ENCODE measurements at regions not wholly inside any gene's neighbourhood (a gene's known extent, or its start where the extent isn't known, plus 50 kb on each side); places are given as distances from the start of the nearest gene placed in this dataset.

GRCh38 chr22:49575703-49576081 is 252.0 kb downstream of the BRD1 start:
- Mint-ChIP-seq H3K9me3 (peaks cover 77% of the 10 kb centered on the region), H3K36me3 (ENCODE audit: low read depth) (peaks cover 18% of the 10 kb centered on the region), H3K27me3 (ENCODE audit: insufficient read depth) (peaks cover 2% of the 10 kb centered on the region; the same call in 1 of the 2 replicates), H3K27ac (no peak overlapping the region), H3K4me3 (no peak overlapping the region), H3K4me1 (ENCODE audit: low read depth) (no peaks in the 10 kb centered on the region)
- no peak for DNase-seq
- no peak for TF ChIP-seq CTCF (IDR thresholded peaks at IDR 0.05)

GRCh38 chr22:49574881-49575702 is 252.6 kb downstream of the BRD1 start:
- no peak overlapping the region for H3K4me3 Mint-ChIP-seq
- no peaks in the 10 kb centered on the region for H3K4me1 Mint-ChIP-seq (ENCODE audit: low read depth)
- no peak for TF ChIP-seq CTCF (IDR thresholded peaks at IDR 0.05)
- H3K36me3 Mint-ChIP-seq (ENCODE audit: low read depth), result peaks cover 18% of the 10 kb centered on the region
- no peak for DNase-seq
- peaks cover 83% of the 10 kb centered on the region for H3K9me3 Mint-ChIP-seq
- H3K27me3 Mint-ChIP-seq (ENCODE audit: insufficient read depth), result peaks cover 2% of the 10 kb centered on the region; the same call in 1 of the 2 replicates
- H3K27ac Mint-ChIP-seq, result no peak overlapping the region

- TF ChIP-seq CTCF (IDR thresholded peaks at IDR 0.05), result no peak
- Mint-ChIP-seq H3K9me3 (peaks cover 81% of the 10 kb centered on the region), H3K27me3 (ENCODE audit: insufficient read depth) (peaks cover 2% of the 10 kb centered on the region; the same call in 1 of the 2 replicates), H3K4me1 (ENCODE audit: low read depth) (no peaks in the 10 kb centered on the region), H3K36me3 (ENCODE audit: low read depth) (peaks cover 18% of the 10 kb centered on the region), H3K27ac (no peak overlapping the region), H3K4me3 (no peak overlapping the region)
- no peak for DNase-seq
These were observed 253.3 kb downstream of the BRD1 start for GRCh38 chr22:49574205-49574880.

- TF ChIP-seq CTCF (IDR thresholded peaks at IDR 0.05), result no peak
- Mint-ChIP-seq H3K4me3 (no peak overlapping the region), H3K36me3 (ENCODE audit: low read depth) (peaks cover 18% of the 10 kb centered on the region), H3K4me1 (ENCODE audit: low read depth) (no peaks in the 10 kb centered on the region), H3K27ac (no peak overlapping the region), H3K9me3 (peaks cover 78% of the 10 kb centered on the region), H3K27me3 (ENCODE audit: insufficient read depth) (peaks cover 2% of the 10 kb centered on the region; the same call in 1 of the 2 replicates)
- DNase-seq, result no peak
These were observed 254.4 kb downstream of the BRD1 start for GRCh38 chr22:49573109-49573765.

GRCh38 chr22:49571326-49571725 is 256.3 kb downstream of the BRD1 start:
- H3K9me3 Mint-ChIP-seq, result peaks cover 76% of the 10 kb centered on the region
- peaks cover 2% of the 10 kb centered on the region; the same call in 1 of the 2 replicates for H3K27me3 Mint-ChIP-seq (ENCODE audit: insufficient read depth)
- no peak for DNase-seq
- H3K4me1 Mint-ChIP-seq (ENCODE audit: low read depth), result no peaks in the 10 kb centered on the region
- no peak overlapping the region for H3K4me3 Mint-ChIP-seq
- peaks cover 4% of the 10 kb centered on the region for H3K36me3 Mint-ChIP-seq (ENCODE audit: low read depth)
- TF ChIP-seq CTCF (IDR thresholded peaks at IDR 0.05), result no peak
- no peak overlapping the region for H3K27ac Mint-ChIP-seq
